ENCODE measurements at regions not wholly inside any gene's neighbourhood (a gene's known extent, or its start where the extent isn't known, plus 50 kb on each side); places are given as distances from the start of the nearest gene placed in this dataset.

DNA sequence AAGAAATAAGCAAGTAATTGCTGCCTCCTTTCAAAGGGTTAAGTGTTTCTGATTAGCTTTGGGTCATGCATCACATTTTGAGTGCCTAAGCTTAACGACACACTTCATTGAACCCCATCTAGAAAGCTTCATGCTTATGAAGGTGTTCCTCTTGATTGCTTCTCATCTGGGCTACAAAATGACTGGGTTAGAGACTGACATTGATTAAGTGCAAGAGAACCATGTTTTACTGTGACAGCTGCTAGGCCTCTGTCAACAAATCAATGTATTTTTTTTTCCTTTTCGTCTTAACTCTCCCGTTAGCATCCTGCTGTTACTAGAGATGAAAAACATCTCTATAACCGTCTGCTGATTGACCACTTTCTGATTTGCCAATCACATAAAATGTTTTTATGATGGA lies 725.0 kb downstream of the TLE1 start:
- no peak for DNase-seq

- no peak for DNase-seq
These were observed 731.5 kb downstream of the TLE1 start for GRCh38 chr9:80957801-80958200.

- no peak for DNase-seq
These were observed 734.8 kb downstream of the TLE1 start for GRCh38 chr9:80954521-80954920.

DNA sequence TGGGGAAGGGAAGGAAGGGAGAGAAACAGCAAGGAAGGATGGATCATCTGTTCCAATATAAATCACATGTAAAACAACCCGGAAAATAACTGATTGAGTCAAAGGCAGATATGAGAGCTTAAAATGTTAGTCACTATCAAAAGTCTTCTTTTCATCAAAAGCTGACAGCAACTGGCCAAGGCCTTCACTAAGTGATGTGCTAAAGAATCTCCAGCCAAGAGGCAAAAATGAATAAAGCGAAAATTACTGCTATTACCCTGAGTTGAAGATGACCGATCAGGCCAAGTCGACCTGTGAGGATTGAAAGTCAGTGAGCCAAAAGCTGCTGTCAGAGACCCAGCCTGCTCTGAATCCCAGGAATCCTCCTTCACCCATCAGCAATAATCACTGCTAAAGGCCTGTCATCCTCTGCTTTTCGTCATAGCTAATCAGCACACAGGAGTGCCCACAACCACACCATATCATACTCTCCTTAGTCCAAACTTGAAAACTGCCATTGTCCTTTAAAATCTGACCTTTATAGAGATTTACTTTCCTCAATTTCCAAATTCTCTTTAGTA lies 736.9 kb downstream of the TLE1 start:
- no peak for DNase-seq

GRCh38 chr9:80951675-80952074 lies 737.7 kb downstream of the TLE1 start:
- no peak for DNase-seq

DNA sequence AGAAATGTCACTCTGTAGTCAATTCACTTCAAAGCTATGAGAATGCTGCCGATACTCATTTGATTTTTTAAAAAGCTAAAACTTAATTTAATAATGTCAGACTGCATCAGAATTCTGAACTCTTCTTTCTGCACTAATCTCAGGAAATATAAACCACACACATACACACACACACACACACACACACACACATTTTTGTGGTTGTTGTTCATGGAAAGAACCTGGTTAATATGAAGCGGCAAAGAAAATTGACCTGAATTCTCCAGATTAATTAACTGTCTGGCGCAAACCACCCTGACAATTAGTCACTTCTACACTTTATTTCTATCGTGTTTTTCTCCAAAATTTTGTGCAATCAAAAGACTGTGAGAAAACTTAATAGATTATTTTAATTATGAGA lies 740.5 kb downstream of the TLE1 start:
- no peak for DNase-seq

GRCh38 chr9:80948066-80948465 lies 741.3 kb downstream of the TLE1 start:
- no peak for DNase-seq

GRCh38 chr9:80946496-80947170 lies 742.7 kb downstream of the TLE1 start:
- DNase-seq, result no peak

- DNase-seq, result no peak
These were observed 743.9 kb downstream of the TLE1 start for GRCh38 chr9:80945436-80945835.

- no peak for DNase-seq
These were observed 751.7 kb downstream of the TLE1 start for GRCh38 chr9:80937645-80938044.

DNA sequence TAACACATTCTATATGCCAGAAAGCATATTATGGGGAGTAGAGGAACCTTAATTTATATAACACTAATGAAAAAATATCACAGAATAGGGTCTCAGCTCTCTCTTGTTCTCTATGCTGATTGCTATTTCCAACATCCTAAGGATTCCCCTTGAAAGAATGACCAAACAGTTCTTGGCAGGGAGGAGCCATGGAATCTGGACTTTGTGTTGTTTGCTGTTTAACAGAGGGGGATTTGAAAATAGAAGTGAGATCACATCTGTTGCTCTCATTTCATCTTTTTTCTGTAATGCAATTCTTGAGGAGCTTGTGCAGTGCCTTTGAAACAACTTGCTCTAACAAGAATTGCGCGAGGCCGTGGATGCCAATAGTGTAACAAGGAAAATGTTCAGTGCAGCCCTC lies 755.3 kb downstream of the TLE1 start:
- DNase-seq, result no peak

- no peak for DNase-seq
These were observed 756.2 kb downstream of the TLE1 start for GRCh38 chr9:80932947-80933780.

DNA sequence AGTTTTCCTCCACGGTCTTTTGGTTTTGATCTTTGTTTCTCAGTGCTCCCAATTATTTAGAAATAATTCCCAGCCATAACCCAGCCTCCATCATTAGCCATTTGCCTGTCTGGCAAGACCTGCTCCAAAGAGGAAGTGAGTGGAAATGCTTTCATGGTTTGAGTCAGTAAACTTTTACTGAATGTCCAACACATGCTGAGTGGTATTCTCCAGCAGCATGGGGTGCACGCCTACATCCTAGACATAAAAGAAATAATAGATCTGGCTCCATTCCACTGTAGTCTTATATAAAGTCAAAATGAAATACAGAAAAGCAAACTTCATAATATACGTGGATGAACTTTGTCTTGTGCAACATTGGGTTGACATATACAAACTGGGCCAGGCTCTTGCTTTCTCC lies 757.2 kb downstream of the TLE1 start:
- no peak for DNase-seq

DNA sequence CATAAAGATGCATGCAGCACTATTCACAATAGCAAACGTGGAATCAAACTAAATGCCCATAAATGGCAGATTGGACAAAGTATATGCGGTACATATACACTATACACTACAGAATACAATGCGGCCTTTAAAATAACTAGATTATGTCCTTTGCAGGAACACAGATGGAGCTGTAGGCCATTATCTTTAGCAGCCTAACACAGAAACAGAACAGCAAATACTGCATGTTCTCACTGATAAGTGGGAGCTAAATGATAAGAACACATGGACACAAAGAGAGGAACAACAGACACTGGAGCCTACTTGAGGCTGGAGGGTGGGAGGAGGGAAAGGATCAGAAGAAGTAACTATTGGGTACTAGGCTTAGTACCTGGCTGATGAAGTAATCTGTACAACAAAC lies 758.2 kb downstream of the TLE1 start:
- DNase-seq, result no peak

DNA sequence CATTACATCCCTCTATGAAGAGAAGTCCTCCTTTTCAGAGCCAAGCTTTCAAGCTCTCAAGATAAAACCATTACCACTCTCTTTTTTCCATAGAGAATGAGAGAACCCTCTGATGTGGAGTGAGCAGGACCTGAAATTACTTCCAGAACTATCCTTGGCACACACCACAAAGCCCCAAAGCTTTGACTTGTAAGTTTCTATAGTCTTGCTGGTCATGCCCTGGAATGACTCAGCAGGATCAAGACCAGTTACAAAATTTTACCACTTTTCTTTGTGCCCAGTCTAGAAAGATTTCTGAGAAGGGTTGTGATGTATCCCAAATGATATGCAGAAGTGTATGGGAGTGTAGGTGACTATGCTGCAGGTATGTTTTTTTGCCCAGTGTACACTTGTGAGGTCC lies 760.6 kb downstream of the TLE1 start:
- DNase-seq, result no peak

DNA sequence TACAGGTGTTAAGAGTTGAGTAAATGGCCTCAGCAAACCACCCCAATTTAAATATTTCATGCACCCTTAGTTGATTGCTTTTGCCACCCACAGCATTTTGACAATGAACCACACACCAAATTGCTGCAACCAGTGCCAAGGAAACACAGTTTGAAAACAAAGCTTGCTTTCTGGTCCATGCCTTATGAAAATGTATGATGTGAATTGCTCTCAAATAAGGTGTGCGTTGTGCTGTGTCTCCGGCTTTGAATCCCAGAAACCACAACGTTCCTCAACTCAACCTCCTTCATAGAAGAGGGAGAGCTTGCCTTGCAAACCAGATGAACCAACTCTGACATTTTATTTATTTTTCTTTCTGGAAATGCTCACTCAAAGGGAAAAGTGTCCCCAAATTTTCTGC lies 762.7 kb downstream of the TLE1 start:
- DNase-seq, result no peak

GRCh38 chr9:80922544-80922943 lies 766.8 kb downstream of the TLE1 start:
- no peak for DNase-seq

GRCh38 chr9:80906728-80907127 lies 782.6 kb downstream of the TLE1 start:
- no peak for DNase-seq

- DNase-seq, result no peak
These were observed 790.1 kb downstream of the TLE1 start for GRCh38 chr9:80899208-80899607.

GRCh38 chr9:80893190-80893589 lies 796.2 kb downstream of the TLE1 start:
- no peak for DNase-seq

- DNase-seq, result no peak
These were observed 796.6 kb downstream of the TLE1 start for GRCh38 chr9:80892703-80893102.

- DNase-seq, result no peak
These were observed 799.2 kb downstream of the TLE1 start for GRCh38 chr9:80890124-80890523.

GRCh38 chr9:80885894-80886293 lies 803.5 kb downstream of the TLE1 start:
- DNase-seq, result no peak

GRCh38 chr9:80883826-80884579 lies 805.3 kb downstream of the TLE1 start:
- DNase-seq, result no peak
